Cardiac muscle cell (in vitro differentiated cells and primary cell): ENCODE measurements at regions not wholly inside any gene's neighbourhood (a gene's known extent, or its start where the extent isn't known, plus 50 kb on each side); places are given as distances from the start of the nearest gene placed in this dataset.

ENCODE experiments used
- DNase-seq, 2 donors: peaks; one replicate each; pipeline versions ENCODE4 v3.0.0 to v3.0.0-alpha.2; 2010 to 2017; ENCODE audit warnings: low read depth in 1 of 2, low spot score in 1 of 2
- H3K27ac ChIP-seq: fragments of 200-600 bp; sonication (generic); 2 replicates; pipeline ENCODE4 v1.5.1; 2016
- H3K27me3 ChIP-seq: fragments of 200-600 bp; sonication (generic); 2 replicates; pipeline ENCODE4 v1.6.0; 2016; ENCODE audit warnings: control low read depth
- H3K36me3 ChIP-seq: fragments of 200-600 bp; sonication (generic); 2 replicates; pipeline ENCODE4 v1.5.1; 2016; ENCODE audit warnings: control low read depth
- H3K4me1 ChIP-seq: fragments of 200-600 bp; sonication (generic); 2 replicates; pipeline ENCODE4 v1.8.1; 2017; ENCODE audit warnings: low read depth, mild to moderate bottlenecking, mixed run types
- H3K4me3 ChIP-seq: fragments of 200-600 bp; sonication (generic); 2 replicates; pipeline ENCODE4 v1.5.1; 2016; ENCODE audit warnings: mild to moderate bottlenecking
- H3K9me3 ChIP-seq: fragments of 200-600 bp; sonication (generic); 2 replicates; pipeline ENCODE4 v1.5.1; 2017; ENCODE audit warnings: low read depth, mild to moderate bottlenecking, control low read depth
- TF ChIP-seq, protein P1 (sequence below): IDR thresholded peaks from 2 replicates; pipeline ENCODE4 v1.5.1; 2012; ENCODE audit warnings: low read depth, mild to moderate bottlenecking, low read length

DNA sequence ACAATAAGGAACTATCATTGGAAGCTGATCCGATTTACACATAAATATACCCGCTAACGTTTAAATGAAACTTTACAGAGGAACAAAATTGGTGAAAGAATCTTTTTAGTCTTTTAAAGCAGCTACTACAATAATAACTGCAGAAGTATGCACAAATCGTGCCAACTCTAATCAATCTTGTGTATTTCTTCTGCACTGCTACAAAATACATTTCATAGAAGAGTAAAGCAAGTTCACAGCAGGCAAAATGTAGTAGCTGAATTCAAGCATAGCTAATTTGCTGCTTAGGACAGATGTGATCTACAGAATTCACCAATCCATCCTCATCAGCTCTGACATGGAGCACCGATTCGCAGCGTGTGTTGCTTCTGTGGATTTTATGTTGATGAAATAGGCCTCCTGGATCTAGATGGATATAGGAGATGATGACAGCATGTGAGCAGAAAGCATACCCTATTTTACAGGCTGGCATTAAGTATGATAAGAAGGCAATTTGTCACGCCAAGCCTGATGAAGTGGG lies 367.3 kb upstream of the FGF13 start:
- no peaks in the 10 kb centered on the region for H3K9me3 ChIP-seq
- TF ChIP-seq, protein P1, sequence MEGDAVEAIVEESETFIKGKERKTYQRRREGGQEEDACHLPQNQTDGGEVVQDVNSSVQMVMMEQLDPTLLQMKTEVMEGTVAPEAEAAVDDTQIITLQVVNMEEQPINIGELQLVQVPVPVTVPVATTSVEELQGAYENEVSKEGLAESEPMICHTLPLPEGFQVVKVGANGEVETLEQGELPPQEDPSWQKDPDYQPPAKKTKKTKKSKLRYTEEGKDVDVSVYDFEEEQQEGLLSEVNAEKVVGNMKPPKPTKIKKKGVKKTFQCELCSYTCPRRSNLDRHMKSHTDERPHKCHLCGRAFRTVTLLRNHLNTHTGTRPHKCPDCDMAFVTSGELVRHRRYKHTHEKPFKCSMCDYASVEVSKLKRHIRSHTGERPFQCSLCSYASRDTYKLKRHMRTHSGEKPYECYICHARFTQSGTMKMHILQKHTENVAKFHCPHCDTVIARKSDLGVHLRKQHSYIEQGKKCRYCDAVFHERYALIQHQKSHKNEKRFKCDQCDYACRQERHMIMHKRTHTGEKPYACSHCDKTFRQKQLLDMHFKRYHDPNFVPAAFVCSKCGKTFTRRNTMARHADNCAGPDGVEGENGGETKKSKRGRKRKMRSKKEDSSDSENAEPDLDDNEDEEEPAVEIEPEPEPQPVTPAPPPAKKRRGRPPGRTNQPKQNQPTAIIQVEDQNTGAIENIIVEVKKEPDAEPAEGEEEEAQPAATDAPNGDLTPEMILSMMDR, result no peak
- no peak overlapping the region for H3K27ac ChIP-seq
- no peaks in the 10 kb centered on the region for H3K36me3 ChIP-seq
- no peak overlapping the region for H3K4me3 ChIP-seq
- DNase-seq, result no peak
- H3K27me3 ChIP-seq, result no peaks in the 10 kb centered on the region
- H3K4me1 ChIP-seq, result no peaks in the 10 kb centered on the region

DNA sequence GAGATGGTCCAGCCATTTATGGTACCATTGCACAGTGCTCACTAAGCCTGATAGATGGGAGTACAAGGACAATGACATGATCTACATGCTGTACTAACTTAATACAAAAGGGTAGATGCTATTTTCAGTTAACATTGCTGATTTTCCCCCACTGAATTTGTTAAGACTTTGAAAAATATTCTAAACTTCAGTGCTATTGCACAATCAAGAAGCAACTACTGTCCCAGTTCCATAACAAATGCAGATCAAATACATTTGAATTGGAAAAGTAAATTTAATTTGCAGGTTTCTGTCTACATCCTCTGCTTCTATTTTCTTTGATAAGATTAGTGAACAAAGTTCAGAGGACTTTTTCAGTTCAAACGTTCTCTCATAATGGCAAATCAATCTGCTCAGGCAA lies 366.8 kb upstream of the FGF13 start:
- TF ChIP-seq, protein P1, result no peak
- Histone ChIP-seq H3K9me3 (no peaks in the 10 kb centered on the region), H3K27me3 (no peaks in the 10 kb centered on the region), H3K4me3 (no peak overlapping the region), H3K36me3 (no peaks in the 10 kb centered on the region), H3K4me1 (no peaks in the 10 kb centered on the region), H3K27ac (no peak overlapping the region)
- no peak for DNase-seq

DNA sequence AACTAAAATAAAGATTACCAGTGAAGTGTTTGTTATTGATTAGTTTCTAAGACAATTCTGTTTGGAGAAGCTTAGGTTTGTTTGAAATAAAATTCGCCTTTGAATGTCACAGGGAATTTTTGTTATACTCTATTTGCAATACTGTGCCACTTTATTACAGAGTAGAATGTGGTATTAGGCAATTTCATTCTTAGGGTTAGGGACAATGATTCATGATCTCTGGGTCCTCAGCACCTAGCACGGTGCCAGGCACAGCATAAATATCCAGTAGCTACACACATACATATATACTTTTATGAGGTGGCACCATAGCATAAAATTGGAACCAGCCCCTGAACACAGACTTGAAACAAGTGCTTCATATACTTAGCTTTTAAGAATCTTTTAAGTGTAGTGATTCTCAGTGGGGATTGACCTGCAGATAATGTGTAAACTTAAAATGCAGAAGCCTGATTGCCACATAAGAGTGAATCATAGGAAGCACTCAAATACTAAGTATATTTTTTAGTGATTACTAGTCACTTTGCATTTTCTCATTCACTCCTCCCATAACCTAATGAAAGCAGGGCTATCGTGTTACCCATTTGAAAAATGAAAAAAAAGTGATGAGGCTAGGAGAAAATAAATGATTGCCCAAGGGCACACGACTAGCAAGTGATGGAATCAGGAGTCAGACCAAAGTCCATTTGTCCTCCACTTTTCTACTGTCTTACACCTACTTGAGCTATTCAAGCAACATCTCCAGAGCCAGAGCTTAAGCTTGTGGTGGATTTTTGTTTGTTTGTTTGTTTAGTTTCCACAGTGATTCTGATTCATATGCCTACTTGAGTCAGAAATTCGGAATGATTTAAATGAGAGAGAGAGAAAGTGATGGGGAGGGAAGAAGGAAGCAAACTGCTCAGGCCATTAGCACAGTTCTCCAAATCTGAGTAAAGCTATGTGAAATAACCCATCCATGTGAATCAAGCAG lies 366.0 kb upstream of the FGF13 start:
- Histone ChIP-seq H3K27ac (no peak overlapping the region), H3K27me3 (no peaks in the 10 kb centered on the region), H3K4me3 (no peak overlapping the region), H3K4me1 (no peaks in the 10 kb centered on the region), H3K36me3 (no peaks in the 10 kb centered on the region), H3K9me3 (no peaks in the 10 kb centered on the region)
- TF ChIP-seq, protein P1, result no peak
- no peak for DNase-seq

DNA sequence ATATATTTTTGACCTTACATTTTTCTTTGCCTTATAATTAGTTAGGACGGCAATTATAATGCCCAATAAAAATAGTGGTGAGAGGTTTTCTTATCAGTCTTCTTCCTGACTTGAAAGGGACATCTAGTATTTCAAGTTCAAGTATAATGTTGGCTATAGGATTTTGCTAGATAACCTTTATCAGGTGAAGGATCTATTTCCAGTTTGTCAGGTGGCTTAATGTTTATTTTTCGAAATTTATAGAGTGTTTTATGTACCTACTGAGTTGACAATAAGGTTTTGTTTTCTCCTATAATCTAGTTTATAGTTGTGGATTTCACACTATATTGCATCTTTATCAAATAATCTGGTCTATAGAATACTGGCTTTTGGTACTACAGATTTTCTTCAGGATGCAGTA lies 351.8 kb upstream of the FGF13 start:
- TF ChIP-seq, protein P1, result no peak
- DNase-seq, result no peak
- no peaks in the 10 kb centered on the region for H3K27me3 ChIP-seq
- H3K36me3 ChIP-seq, result no peaks in the 10 kb centered on the region
- no peak overlapping the region for H3K27ac ChIP-seq
- H3K9me3 ChIP-seq, result no peaks in the 10 kb centered on the region
- no peaks in the 10 kb centered on the region for H3K4me1 ChIP-seq
- no peak overlapping the region for H3K4me3 ChIP-seq

DNA sequence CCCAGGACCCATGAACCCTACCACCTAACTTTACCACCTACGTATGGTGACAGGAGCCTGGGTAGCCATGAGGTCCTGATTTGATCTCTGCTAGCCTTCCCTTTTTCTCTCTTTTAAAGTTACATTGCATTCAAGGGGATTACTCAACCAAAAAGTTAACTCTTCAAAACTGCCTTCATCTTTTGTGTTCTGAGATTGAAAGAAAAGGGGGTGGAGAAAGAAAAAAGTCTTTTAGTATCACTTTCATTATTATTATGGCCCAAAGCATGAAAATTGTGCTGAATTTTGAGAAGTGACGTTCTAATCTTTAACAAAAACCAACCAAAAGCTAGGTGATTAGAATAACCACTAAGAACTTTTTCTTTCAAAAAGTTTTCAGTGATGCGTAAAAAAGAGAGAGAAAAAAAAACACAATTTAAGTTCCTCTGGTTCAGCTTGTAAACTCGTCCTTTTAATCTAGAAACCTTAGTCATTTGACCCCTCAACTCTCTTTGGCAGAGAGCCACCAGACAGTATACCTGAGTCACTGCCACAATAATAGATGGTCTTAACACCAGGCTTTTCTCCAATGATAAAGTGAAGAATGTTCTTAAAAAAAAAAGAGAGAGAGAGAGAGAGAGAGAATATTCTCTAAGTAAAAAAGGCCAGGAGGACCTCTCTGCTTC lies 347.4 kb upstream of the FGF13 start:
- H3K9me3 ChIP-seq, result no peaks in the 10 kb centered on the region
- TF ChIP-seq, protein P1, result no peak
- no peaks in the 10 kb centered on the region for H3K4me1 ChIP-seq
- no peaks in the 10 kb centered on the region for H3K36me3 ChIP-seq
- no peak overlapping the region for H3K27ac ChIP-seq
- no peaks in the 10 kb centered on the region for H3K27me3 ChIP-seq
- H3K4me3 ChIP-seq, result no peak overlapping the region
- no peak for DNase-seq
